ENCODE measurements at regions not wholly inside any gene's neighbourhood (a gene's known extent, or its start where the extent isn't known, plus 50 kb on each side); places are given as distances from the start of the nearest gene placed in this dataset.

GRCh38 chr7:52107355-52107754 lies 790.7 kb upstream of the COBL start:
- POLR2A ChIA-PET = no interaction called here
- CTCF ChIA-PET = no interaction called here
- H3K27ac Mint-ChIP-seq = no peak overlapping the region
- no peaks in the 10 kb centered on the region for H3K27me3 Mint-ChIP-seq (ENCODE audit: low read depth)
- H3K9me3 Mint-ChIP-seq (ENCODE audit: insufficient read depth) = peaks cover 6% of the 10 kb centered on the region
- DNase-seq (no peak), ATAC-seq (no peak)
- H3K36me3 Mint-ChIP-seq (ENCODE audit: low read depth) = no peaks in the 10 kb centered on the region
- no peaks in the 10 kb centered on the region for H3K4me1 Mint-ChIP-seq (ENCODE audit: low read depth)
- no peak overlapping the region for H3K4me3 Mint-ChIP-seq

GRCh38 chr7:52095861-52096260 lies 779.3 kb upstream of the COBL start:
- H3K4me1 Mint-ChIP-seq (ENCODE audit: low read depth) = no peaks in the 10 kb centered on the region
- no peak for ATAC-seq
- no peaks in the 10 kb centered on the region for H3K27me3 Mint-ChIP-seq (ENCODE audit: low read depth)
- H3K27ac Mint-ChIP-seq = no peak overlapping the region
- CTCF ChIA-PET = no interaction called here
- no peak overlapping the region for H3K4me3 Mint-ChIP-seq
- POLR2A ChIA-PET = no interaction called here
- no peaks in the 10 kb centered on the region for H3K9me3 Mint-ChIP-seq (ENCODE audit: insufficient read depth)
- DNase-seq = no peak
- no peaks in the 10 kb centered on the region for H3K36me3 Mint-ChIP-seq (ENCODE audit: low read depth)

- no peak for DNase-seq
- Mint-ChIP-seq H3K27ac (no peak overlapping the region), H3K36me3 (ENCODE audit: low read depth) (no peaks in the 10 kb centered on the region), H3K4me3 (no peak overlapping the region), H3K9me3 (ENCODE audit: insufficient read depth) (no peaks in the 10 kb centered on the region), H3K4me1 (ENCODE audit: low read depth) (no peaks in the 10 kb centered on the region), H3K27me3 (ENCODE audit: low read depth) (no peaks in the 10 kb centered on the region)
- CTCF ChIA-PET = no interaction called here
- POLR2A ChIA-PET = no interaction called here
- no peak for ATAC-seq
These were observed 775.4 kb upstream of the COBL start for GRCh38 chr7:52091996-52092395.

GRCh38 chr7:52091101-52091500 lies 774.5 kb upstream of the COBL start:
- no peaks in the 10 kb centered on the region for H3K27me3 Mint-ChIP-seq (ENCODE audit: low read depth)
- H3K36me3 Mint-ChIP-seq (ENCODE audit: low read depth) = no peaks in the 10 kb centered on the region
- POLR2A ChIA-PET = no interaction called here
- CTCF ChIA-PET = no interaction called here
- H3K4me3 Mint-ChIP-seq = no peak overlapping the region
- no peaks in the 10 kb centered on the region for H3K4me1 Mint-ChIP-seq (ENCODE audit: low read depth)
- DNase-seq (no peak), ATAC-seq (no peak)
- H3K27ac Mint-ChIP-seq = no peak overlapping the region
- no peaks in the 10 kb centered on the region for H3K9me3 Mint-ChIP-seq (ENCODE audit: insufficient read depth)

GRCh38 chr7:52088008-52088901 lies 771.6 kb upstream of the COBL start:
- no peaks in the 10 kb centered on the region for H3K9me3 Mint-ChIP-seq (ENCODE audit: insufficient read depth)
- no peaks in the 10 kb centered on the region for H3K4me1 Mint-ChIP-seq (ENCODE audit: low read depth)
- ATAC-seq = no peak
- CTCF ChIA-PET = no interaction called here
- no peaks in the 10 kb centered on the region for H3K27me3 Mint-ChIP-seq (ENCODE audit: low read depth)
- POLR2A ChIA-PET = no interaction called here
- no peak overlapping the region for H3K4me3 Mint-ChIP-seq
- DNase-seq = no peak
- no peak overlapping the region for H3K27ac Mint-ChIP-seq
- H3K36me3 Mint-ChIP-seq (ENCODE audit: low read depth) = no peaks in the 10 kb centered on the region

- DNase-seq (no peak), ATAC-seq (no peak)
- POLR2A ChIA-PET = no interaction called here
- no peak overlapping the region for H3K27ac Mint-ChIP-seq
- no peaks in the 10 kb centered on the region for H3K27me3 Mint-ChIP-seq (ENCODE audit: low read depth)
- H3K9me3 Mint-ChIP-seq (ENCODE audit: insufficient read depth) = no peaks in the 10 kb centered on the region
- H3K36me3 Mint-ChIP-seq (ENCODE audit: low read depth) = no peaks in the 10 kb centered on the region
- no peaks in the 10 kb centered on the region for H3K4me1 Mint-ChIP-seq (ENCODE audit: low read depth)
- no peak overlapping the region for H3K4me3 Mint-ChIP-seq
- CTCF ChIA-PET = no interaction called here
These were observed 769.0 kb upstream of the COBL start for GRCh38 chr7:52085610-52086009.

GRCh38 chr7:52080493-52080892 lies 763.9 kb upstream of the COBL start:
- H3K4me3 Mint-ChIP-seq = no peak overlapping the region
- no peak overlapping the region for H3K27ac Mint-ChIP-seq
- no peaks in the 10 kb centered on the region for H3K36me3 Mint-ChIP-seq (ENCODE audit: low read depth)
- DNase-seq (no peak), ATAC-seq (no peak)
- H3K4me1 Mint-ChIP-seq (ENCODE audit: low read depth) = no peaks in the 10 kb centered on the region
- H3K9me3 Mint-ChIP-seq (ENCODE audit: insufficient read depth) = peaks cover under 1% of the 10 kb centered on the region
- H3K27me3 Mint-ChIP-seq (ENCODE audit: low read depth) = no peaks in the 10 kb centered on the region
- CTCF ChIA-PET = no interaction called here
- POLR2A ChIA-PET = no interaction called here

GRCh38 chr7:52079726-52080125 lies 763.1 kb upstream of the COBL start:
- H3K27ac Mint-ChIP-seq = no peak overlapping the region
- no peak for DNase-seq
- ChIA-PET POLR2A (no interaction called here), CTCF (no interaction called here)
- H3K36me3 Mint-ChIP-seq (ENCODE audit: low read depth) = no peaks in the 10 kb centered on the region
- peaks cover 8% of the 10 kb centered on the region for H3K9me3 Mint-ChIP-seq (ENCODE audit: insufficient read depth)
- no peaks in the 10 kb centered on the region for H3K27me3 Mint-ChIP-seq (ENCODE audit: low read depth)
- H3K4me1 Mint-ChIP-seq (ENCODE audit: low read depth) = no peaks in the 10 kb centered on the region
- H3K4me3 Mint-ChIP-seq = no peak overlapping the region
- no peak for ATAC-seq

GRCh38 chr7:52077571-52077970 lies 761.0 kb upstream of the COBL start:
- DNase-seq = no peak
- no peaks in the 10 kb centered on the region for H3K27me3 Mint-ChIP-seq (ENCODE audit: low read depth)
- H3K4me3 Mint-ChIP-seq = no peak overlapping the region
- CTCF ChIA-PET = no interaction called here
- no peak for ATAC-seq
- H3K9me3 Mint-ChIP-seq (ENCODE audit: insufficient read depth) = peaks cover 8% of the 10 kb centered on the region
- no peak overlapping the region for H3K27ac Mint-ChIP-seq
- no peaks in the 10 kb centered on the region for H3K4me1 Mint-ChIP-seq (ENCODE audit: low read depth)
- no peaks in the 10 kb centered on the region for H3K36me3 Mint-ChIP-seq (ENCODE audit: low read depth)
- POLR2A ChIA-PET = no interaction called here

GRCh38 chr7:52074912-52075311 lies 758.3 kb upstream of the COBL start:
- peaks cover 8% of the 10 kb centered on the region for H3K9me3 Mint-ChIP-seq (ENCODE audit: insufficient read depth)
- POLR2A ChIA-PET = no interaction called here
- no peak overlapping the region for H3K4me3 Mint-ChIP-seq
- ATAC-seq (no peak), DNase-seq (no peak)
- no peak overlapping the region for H3K27ac Mint-ChIP-seq
- no peaks in the 10 kb centered on the region for H3K4me1 Mint-ChIP-seq (ENCODE audit: low read depth)
- CTCF ChIA-PET = no interaction called here
- H3K36me3 Mint-ChIP-seq (ENCODE audit: low read depth) = no peaks in the 10 kb centered on the region
- H3K27me3 Mint-ChIP-seq (ENCODE audit: low read depth) = no peaks in the 10 kb centered on the region

GRCh38 chr7:52074071-52074470 lies 757.5 kb upstream of the COBL start:
- DNase-seq (no peak), ATAC-seq (no peak)
- H3K9me3 Mint-ChIP-seq (ENCODE audit: insufficient read depth) = peaks cover 8% of the 10 kb centered on the region
- H3K36me3 Mint-ChIP-seq (ENCODE audit: low read depth) = no peaks in the 10 kb centered on the region
- ChIA-PET CTCF (no interaction called here), POLR2A (no interaction called here)
- no peak overlapping the region for H3K4me3 Mint-ChIP-seq
- no peaks in the 10 kb centered on the region for H3K27me3 Mint-ChIP-seq (ENCODE audit: low read depth)
- H3K4me1 Mint-ChIP-seq (ENCODE audit: low read depth) = no peaks in the 10 kb centered on the region
- no peak overlapping the region for H3K27ac Mint-ChIP-seq

GRCh38 chr7:52071744-52072143 lies 755.1 kb upstream of the COBL start:
- Mint-ChIP-seq H3K4me1 (ENCODE audit: low read depth) (no peaks in the 10 kb centered on the region), H3K4me3 (no peak overlapping the region), H3K36me3 (ENCODE audit: low read depth) (no peaks in the 10 kb centered on the region), H3K27ac (no peak overlapping the region), H3K9me3 (ENCODE audit: insufficient read depth) (peaks cover 8% of the 10 kb centered on the region), H3K27me3 (ENCODE audit: low read depth) (no peaks in the 10 kb centered on the region)
- ChIA-PET CTCF (no interaction called here), POLR2A (no interaction called here)
- no peak for DNase-seq
- no peak for ATAC-seq

GRCh38 chr7:52064493-52064892 lies 747.9 kb upstream of the COBL start:
- Mint-ChIP-seq H3K4me1 (ENCODE audit: low read depth) (no peaks in the 10 kb centered on the region), H3K9me3 (ENCODE audit: insufficient read depth) (peaks cover 6% of the 10 kb centered on the region), H3K27me3 (ENCODE audit: low read depth) (no peaks in the 10 kb centered on the region), H3K27ac (no peak overlapping the region), H3K4me3 (no peak overlapping the region), H3K36me3 (ENCODE audit: low read depth) (no peaks in the 10 kb centered on the region)
- ChIA-PET POLR2A (no interaction called here), CTCF (no interaction called here)
- ATAC-seq (no peak), DNase-seq (no peak)

Measured in activated CD8-positive, alpha-beta T cell treated with anti-CD3 and anti-CD28 coated beads, Interleukin-2, amount 10 ng/mL, durations not matched to agents 7 days and 5 days (primary cell).